Stimulated activated CD4-positive, alpha-beta T cell treated with anti-CD3 and anti-CD28 coated beads, Interleukin-1b, Interleukin-23, amount 100 ng/mL, for 4 hours (primary cell): ENCODE measurements at regions not wholly inside any gene's neighbourhood (a gene's known extent, or its start where the extent isn't known, plus 50 kb on each side); places are given as distances from the start of the nearest gene placed in this dataset.

ENCODE experiments used
- DNase-seq, 2 donors: peaks; one replicate each; pipeline ENCODE4 v3.0.0-alpha.2; 2020; ENCODE audit warnings: low read depth in 2 of 2

DNA sequence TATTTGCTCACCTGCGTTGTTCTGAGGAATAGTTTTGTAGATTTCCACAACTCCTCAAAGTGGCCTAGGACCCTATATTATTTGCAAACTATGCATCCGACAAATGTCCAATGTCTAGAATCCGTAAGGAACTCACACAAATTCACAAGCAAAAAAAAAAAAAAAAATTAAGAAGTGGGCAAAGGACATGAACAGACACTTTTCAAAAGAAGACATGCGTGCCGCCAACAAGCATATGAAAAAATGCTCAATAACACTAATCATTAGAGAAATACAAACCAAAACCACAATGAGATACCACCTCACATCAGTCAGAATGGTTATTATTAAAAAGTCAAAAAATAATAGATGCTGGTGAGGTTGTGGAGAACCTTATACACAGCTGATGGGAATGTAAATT lies 398.5 kb upstream of the PROK2 start:
- no peak for DNase-seq

GRCh38 chr3:72182206-72182605 lies 397.3 kb upstream of the PROK2 start:
- DNase-seq: no peak

GRCh38 chr3:72181251-72181650 lies 396.3 kb upstream of the PROK2 start:
- no peak for DNase-seq

GRCh38 chr3:72180405-72180804 lies 395.5 kb upstream of the PROK2 start:
- DNase-seq: no peak

GRCh38 chr3:72179107-72179464 lies 394.1 kb upstream of the PROK2 start:
- DNase-seq: no peak

DNA sequence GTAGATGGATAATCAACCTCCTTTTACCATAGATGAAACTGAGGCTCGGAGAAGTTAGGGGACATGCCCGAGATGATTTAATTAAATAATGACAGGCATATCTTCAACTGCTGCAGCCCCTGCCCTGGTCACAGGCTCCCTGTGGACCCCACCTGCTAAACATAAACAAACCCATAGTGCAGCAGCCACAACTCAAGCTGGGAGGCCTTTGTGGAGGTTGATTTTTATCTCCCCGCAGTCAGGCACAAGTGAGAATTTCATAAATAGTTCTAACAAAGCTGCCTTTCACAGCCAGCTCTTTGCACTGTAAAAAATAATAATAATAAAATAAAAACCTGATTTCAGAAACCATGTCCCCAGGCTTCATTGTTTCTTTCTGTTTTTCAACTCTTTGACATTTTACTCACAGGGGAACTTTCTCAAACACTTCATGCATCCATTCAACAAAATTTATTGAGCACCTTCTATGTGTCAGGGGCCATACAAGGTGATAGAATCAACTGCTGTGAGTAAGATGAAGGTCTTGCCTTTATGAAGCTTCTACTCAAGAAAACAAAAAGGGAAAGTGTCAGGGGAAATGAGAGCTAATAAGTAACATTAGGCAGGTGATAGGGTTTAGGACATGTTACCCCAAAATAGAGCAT lies 393.6 kb upstream of the PROK2 start:
- no peak for DNase-seq

DNA sequence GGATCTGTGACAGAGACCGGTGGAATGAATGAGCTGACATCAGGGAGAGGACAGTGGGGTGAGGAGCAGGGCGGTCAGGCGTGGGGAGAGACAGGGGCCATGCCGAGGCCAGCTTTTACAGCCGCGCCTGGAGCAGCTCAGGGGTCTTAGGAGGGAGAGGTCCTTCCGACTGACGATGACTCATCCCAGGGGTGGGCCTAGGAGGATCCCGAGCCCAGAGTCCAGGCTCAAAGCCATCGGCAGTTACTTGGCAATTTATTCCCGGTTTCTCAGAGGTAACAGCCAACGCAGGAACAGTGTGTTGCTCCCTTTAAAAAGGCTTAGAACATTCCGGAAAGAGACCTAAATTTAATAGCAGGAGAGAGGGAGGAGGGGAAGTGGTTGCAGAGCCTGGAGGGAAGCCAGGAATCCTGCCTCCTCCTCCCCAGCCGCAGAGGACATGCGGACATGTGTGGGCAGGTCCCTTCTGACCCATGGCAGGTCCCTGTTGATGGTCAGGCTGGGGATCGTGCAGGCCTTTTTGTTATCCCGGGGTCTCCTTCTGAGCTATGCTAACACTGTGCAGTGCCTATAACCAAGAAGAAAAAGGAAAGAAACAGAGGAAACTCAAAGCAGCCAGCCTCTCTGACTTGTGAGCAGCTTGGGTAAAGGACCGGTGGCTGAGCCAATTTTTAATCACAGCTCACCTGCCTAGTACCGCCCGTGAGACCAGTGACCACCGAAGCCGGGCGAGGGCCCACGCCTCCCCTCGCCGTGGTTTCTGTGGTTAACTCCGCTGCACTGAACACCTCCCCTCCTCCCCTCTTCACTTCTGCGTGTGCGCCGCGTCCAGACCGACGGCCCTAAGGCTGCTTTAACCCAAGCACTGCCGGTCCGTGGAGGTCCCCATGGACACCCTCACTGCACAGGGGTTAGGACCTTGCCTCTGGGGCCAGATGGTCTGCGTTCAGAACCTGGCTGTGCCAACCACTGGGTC lies 392.4 kb upstream of the PROK2 start:
- DNase-seq: no peak

- no peak for DNase-seq
Observed at GRCh38 chr3:72176537-72177041, 391.6 kb upstream of the PROK2 start.

DNA sequence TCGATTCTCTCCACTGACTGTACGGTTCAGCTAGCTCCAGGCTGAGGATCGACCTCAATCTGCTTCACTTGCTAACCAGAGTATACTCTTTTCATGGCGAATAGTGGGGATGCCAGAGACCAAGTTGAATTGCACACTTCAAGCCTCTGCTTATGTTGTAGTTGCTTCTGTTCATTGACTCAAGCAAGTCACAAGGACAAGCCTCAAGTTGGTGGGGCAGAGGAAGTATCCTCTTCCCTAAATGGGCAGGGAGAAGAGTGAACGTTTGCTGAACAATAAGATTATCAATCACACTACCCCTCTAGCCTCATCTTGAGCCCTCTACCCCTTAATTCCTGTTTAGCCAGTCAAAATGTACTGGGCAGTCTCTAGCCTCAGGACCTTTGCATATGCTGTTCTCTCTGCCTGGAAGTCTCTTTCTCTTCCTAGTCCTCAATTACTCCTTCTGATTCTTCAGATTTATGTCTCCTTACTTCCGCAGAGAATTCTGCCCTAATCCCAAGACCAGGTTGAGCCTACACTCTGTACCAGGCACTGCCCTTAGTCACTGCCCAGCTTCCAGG lies 390.4 kb upstream of the PROK2 start:
- DNase-seq: no peak

DNA sequence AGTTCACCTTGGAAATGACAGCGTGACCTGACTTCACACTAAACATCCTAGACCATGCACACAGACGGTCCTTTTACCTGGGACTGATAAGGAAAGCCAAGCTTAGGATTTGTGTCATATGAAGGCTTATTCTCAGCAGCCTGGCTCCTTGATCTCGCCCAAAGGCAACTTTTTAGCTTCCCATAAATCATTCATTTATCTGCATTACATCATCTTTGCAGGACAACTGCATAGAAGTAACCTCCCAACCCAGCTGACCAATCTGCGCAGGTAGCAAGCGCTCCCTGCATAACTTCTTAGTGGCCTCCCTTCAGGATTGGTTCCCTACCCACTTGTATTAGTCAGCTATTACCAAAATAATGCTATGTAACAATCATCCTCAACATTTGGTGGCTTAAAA lies 389.9 kb upstream of the PROK2 start:
- DNase-seq: no peak

GRCh38 chr3:72174040-72174439 lies 389.1 kb upstream of the PROK2 start:
- DNase-seq: no peak

- DNase-seq: no peak
Observed at GRCh38 chr3:72171946-72172345, 387.0 kb upstream of the PROK2 start.

GRCh38 chr3:72171463-72171881 lies 386.5 kb upstream of the PROK2 start:
- DNase-seq: no peak

- no peak for DNase-seq
Observed at GRCh38 chr3:72169561-72170472, 384.9 kb upstream of the PROK2 start.

GRCh38 chr3:72169120-72169519 lies 384.2 kb upstream of the PROK2 start:
- DNase-seq: no peak

- no peak for DNase-seq
Observed at GRCh38 chr3:72165808-72166207, 380.9 kb upstream of the PROK2 start.

GRCh38 chr3:72165317-72165716 lies 380.4 kb upstream of the PROK2 start:
- DNase-seq: no peak

- no peak for DNase-seq
Observed at GRCh38 chr3:72164635-72164978, 379.7 kb upstream of the PROK2 start.

DNA sequence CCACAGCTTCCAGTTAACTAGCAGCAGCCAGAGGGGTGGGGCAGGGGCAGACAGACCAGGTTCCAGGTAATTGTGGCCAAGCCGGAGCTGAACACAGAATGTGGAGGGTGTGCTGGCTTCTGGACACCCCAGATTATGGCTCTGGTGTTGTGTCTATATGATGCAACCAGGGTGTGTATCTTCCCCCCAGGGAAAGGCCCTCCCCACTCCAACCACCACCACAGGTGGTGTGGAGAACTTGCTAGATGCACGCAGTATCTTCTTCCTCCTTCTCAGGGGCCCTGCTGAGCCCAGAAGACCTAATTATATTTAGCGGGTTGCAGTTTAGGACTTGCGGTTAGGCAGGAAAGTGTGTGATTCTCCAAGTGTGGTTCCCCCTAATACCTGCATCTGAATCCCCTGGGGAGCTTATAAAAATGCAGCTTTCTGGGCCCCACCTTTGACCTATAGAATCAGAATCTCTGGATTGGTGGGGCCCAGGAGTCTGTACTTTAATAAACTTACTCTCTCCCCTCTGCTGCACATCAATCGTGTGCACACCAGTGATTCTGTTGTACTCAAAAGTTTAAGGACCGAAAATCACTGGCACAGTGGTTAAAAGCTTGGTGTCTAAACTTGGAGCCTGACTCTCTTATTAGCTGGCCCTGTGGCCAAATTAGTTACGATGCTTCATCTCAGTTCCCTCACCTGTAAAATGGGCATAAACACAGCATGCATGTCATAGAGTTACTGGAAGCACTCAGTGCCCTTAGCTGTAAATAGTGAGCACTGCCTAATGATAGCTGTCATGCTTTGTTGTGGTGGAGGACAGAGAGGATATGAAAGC lies 379.1 kb upstream of the PROK2 start:
- DNase-seq: no peak

DNA sequence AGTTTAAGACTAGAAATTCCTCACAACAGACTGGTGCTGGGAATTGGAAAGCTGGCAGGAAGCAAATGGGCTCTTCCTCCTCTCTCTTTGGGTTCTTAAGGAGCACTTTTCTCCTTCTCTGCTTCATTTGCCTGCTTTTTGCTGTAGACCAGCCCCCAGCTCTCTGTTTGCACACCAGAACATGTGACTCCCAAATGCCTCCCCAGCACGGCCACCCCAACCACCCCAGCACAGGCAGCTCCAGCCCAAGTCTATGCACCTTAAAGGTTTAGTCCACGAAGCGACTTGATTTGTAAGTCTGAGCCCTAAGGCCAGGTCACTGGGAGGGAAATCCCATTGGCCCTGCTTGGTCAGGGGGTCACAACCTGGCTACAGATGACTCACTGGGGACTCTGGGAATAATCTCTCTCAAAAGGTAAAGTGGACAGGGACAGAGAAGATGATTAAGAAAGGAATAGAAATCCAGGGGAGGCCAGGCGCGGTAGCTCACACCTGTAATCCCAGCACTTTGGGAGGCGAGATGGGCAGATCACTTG lies 377.8 kb upstream of the PROK2 start:
- no peak for DNase-seq
